ENCODE measurements at regions not wholly inside any gene's neighbourhood (a gene's known extent, or its start where the extent isn't known, plus 50 kb on each side); places are given as distances from the start of the nearest gene placed in this dataset.

GRCh38 chr13:76004416-76004815, 368.3 kb downstream of the LMO7 start:
- Mint-ChIP-seq H3K9me3 (no peaks in the 10 kb centered on the region), H3K4me1 (no peaks in the 10 kb centered on the region), H3K27me3 (ENCODE audit: low read depth) (no peaks in the 10 kb centered on the region), H3K36me3 (ENCODE audit: low read depth) (no peaks in the 10 kb centered on the region), H3K27ac (no peak overlapping the region), H3K4me3 (no peak overlapping the region)
- no peak for TF ChIP-seq CTCF (IDR thresholded peaks at IDR 0.05; ENCODE audit: unreplicated experiment in 3 of 3)

GRCh38 chr13:76000131-76000530, 364.0 kb downstream of the LMO7 start:
- Mint-ChIP-seq H3K36me3 (ENCODE audit: low read depth) (no peaks in the 10 kb centered on the region), H3K9me3 (no peaks in the 10 kb centered on the region), H3K4me1 (no peaks in the 10 kb centered on the region), H3K4me3 (no peak overlapping the region), H3K27ac (peak overlapping the region in 1 of 3 experiments; percentile 17), H3K27me3 (ENCODE audit: low read depth) (no peaks in the 10 kb centered on the region)
- TF ChIP-seq CTCF (IDR thresholded peaks at IDR 0.05; ENCODE audit: unreplicated experiment in 3 of 3) = no peak

GRCh38 chr13:75996582-75996981, 360.5 kb downstream of the LMO7 start:
- Mint-ChIP-seq H3K27me3 (ENCODE audit: low read depth) (no peaks in the 10 kb centered on the region), H3K4me1 (no peaks in the 10 kb centered on the region), H3K4me3 (no peak overlapping the region), H3K36me3 (ENCODE audit: low read depth) (no peaks in the 10 kb centered on the region), H3K27ac (no peak overlapping the region), H3K9me3 (peaks cover 3% of the 10 kb centered on the region)
- no peak for TF ChIP-seq CTCF (IDR thresholded peaks at IDR 0.05; ENCODE audit: unreplicated experiment in 3 of 3)

- peaks cover 3% of the 10 kb centered on the region for H3K9me3 Mint-ChIP-seq
- H3K4me1 Mint-ChIP-seq = no peaks in the 10 kb centered on the region
- no peak overlapping the region for H3K27ac Mint-ChIP-seq
- H3K4me3 Mint-ChIP-seq = no peak overlapping the region
- TF ChIP-seq CTCF (IDR thresholded peaks at IDR 0.05; ENCODE audit: unreplicated experiment in 3 of 3) = no peak
- no peaks in the 10 kb centered on the region for H3K36me3 Mint-ChIP-seq (ENCODE audit: low read depth)
- H3K27me3 Mint-ChIP-seq (ENCODE audit: low read depth) = no peaks in the 10 kb centered on the region
These were observed 359.8 kb downstream of the LMO7 start for GRCh38 chr13:75995966-75996365.

- no peak overlapping the region for H3K27ac Mint-ChIP-seq
- no peak for TF ChIP-seq CTCF (IDR thresholded peaks at IDR 0.05; ENCODE audit: unreplicated experiment in 3 of 3)
- H3K27me3 Mint-ChIP-seq (ENCODE audit: low read depth) = no peaks in the 10 kb centered on the region
- no peaks in the 10 kb centered on the region for H3K36me3 Mint-ChIP-seq (ENCODE audit: low read depth)
- no peaks in the 10 kb centered on the region for H3K4me1 Mint-ChIP-seq
- H3K4me3 Mint-ChIP-seq = no peak overlapping the region
- H3K9me3 Mint-ChIP-seq = peaks cover 9% of the 10 kb centered on the region
These were observed 357.7 kb downstream of the LMO7 start for GRCh38 chr13:75993823-75994222.

- no peaks in the 10 kb centered on the region for H3K36me3 Mint-ChIP-seq (ENCODE audit: low read depth)
- H3K9me3 Mint-ChIP-seq = peaks cover 14% of the 10 kb centered on the region
- no peaks in the 10 kb centered on the region for H3K4me1 Mint-ChIP-seq
- no peak overlapping the region for H3K4me3 Mint-ChIP-seq
- no peak overlapping the region for H3K27ac Mint-ChIP-seq
- no peak for TF ChIP-seq CTCF (IDR thresholded peaks at IDR 0.05; ENCODE audit: unreplicated experiment in 3 of 3)
- no peaks in the 10 kb centered on the region for H3K27me3 Mint-ChIP-seq (ENCODE audit: low read depth)
These were observed 357.1 kb downstream of the LMO7 start for GRCh38 chr13:75993241-75993640.
